ENCODE measurements at regions not wholly inside any gene's neighbourhood (a gene's known extent, or its start where the extent isn't known, plus 50 kb on each side); places are given as distances from the start of the nearest gene placed in this dataset.
A peak's percentile ranks its signal among the peaks of the same experiment; 100 is the strongest.

DNA sequence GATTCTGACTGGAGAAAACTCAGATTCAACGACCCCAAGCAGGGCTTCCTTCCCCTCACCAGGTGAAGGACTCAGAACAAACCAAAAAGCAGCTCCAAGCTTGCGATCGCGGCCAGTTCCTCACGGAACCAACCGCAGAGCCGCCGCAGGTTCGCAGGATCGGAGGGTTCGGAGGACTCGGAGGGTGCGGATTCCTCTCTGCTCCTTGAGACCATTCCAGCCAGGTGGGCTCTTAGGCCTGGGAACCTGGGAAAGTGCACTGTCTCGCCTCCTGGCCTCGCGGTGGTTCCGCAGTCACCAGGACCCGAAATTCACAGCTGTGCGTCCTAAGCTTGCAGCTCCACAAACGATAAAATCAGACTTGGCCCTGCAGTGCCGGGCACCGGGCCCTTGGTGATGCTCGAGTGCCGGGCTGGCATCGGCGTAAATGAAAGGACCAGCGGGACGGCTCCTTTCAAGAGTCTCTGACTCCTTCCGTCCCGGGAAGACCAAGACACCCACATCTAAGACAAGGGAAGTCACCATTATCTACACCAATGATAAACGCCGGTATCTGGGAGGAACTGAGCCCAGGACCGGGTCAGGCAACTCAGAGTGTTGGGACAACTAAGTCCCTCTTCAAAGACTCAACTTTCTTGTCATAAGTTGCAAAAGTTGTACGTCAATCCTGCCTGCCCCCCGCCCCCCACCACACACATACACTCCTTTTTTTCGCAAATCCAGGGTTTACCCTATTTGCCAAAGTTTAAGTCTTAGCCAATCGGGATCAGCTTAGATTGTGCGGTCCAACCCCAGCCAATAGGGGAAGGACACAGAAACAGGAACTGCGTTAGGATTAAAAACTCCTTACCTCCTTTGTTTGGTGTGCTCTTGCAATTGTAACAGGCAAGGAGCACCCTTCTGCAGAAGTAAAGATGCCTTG, 69.8 kb upstream of the PRSS16 start (continued):
- TF ChIP-seq, protein P1, sequence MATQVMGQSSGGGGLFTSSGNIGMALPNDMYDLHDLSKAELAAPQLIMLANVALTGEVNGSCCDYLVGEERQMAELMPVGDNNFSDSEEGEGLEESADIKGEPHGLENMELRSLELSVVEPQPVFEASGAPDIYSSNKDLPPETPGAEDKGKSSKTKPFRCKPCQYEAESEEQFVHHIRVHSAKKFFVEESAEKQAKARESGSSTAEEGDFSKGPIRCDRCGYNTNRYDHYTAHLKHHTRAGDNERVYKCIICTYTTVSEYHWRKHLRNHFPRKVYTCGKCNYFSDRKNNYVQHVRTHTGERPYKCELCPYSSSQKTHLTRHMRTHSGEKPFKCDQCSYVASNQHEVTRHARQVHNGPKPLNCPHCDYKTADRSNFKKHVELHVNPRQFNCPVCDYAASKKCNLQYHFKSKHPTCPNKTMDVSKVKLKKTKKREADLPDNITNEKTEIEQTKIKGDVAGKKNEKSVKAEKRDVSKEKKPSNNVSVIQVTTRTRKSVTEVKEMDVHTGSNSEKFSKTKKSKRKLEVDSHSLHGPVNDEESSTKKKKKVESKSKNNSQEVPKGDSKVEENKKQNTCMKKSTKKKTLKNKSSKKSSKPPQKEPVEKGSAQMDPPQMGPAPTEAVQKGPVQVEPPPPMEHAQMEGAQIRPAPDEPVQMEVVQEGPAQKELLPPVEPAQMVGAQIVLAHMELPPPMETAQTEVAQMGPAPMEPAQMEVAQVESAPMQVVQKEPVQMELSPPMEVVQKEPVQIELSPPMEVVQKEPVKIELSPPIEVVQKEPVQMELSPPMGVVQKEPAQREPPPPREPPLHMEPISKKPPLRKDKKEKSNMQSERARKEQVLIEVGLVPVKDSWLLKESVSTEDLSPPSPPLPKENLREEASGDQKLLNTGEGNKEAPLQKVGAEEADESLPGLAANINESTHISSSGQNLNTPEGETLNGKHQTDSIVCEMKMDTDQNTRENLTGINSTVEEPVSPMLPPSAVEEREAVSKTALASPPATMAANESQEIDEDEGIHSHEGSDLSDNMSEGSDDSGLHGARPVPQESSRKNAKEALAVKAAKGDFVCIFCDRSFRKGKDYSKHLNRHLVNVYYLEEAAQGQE (IDR thresholded peaks at IDR 0.05; ENCODE audit: low read depth, low read length), result no peak
- TF ChIP-seq, protein P2, sequence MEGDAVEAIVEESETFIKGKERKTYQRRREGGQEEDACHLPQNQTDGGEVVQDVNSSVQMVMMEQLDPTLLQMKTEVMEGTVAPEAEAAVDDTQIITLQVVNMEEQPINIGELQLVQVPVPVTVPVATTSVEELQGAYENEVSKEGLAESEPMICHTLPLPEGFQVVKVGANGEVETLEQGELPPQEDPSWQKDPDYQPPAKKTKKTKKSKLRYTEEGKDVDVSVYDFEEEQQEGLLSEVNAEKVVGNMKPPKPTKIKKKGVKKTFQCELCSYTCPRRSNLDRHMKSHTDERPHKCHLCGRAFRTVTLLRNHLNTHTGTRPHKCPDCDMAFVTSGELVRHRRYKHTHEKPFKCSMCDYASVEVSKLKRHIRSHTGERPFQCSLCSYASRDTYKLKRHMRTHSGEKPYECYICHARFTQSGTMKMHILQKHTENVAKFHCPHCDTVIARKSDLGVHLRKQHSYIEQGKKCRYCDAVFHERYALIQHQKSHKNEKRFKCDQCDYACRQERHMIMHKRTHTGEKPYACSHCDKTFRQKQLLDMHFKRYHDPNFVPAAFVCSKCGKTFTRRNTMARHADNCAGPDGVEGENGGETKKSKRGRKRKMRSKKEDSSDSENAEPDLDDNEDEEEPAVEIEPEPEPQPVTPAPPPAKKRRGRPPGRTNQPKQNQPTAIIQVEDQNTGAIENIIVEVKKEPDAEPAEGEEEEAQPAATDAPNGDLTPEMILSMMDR (IDR thresholded peaks at IDR 0.05), result peak; percentile 63
- TF ChIP-seq GATA2 (CRISPR knock-in tag; IDR thresholded peaks at IDR 0.05), result peak; percentile 57; the same call in 1 of the 2 replicates
- no peak for TF ChIP-seq FOSL2 (IDR thresholded peaks at IDR 0.05; ENCODE audit: borderline replicate concordance, low read depth)
- TF ChIP-seq TEAD4 (IDR thresholded peaks at IDR 0.05; ENCODE audit: borderline replicate concordance, insufficient read depth), result no peak
- TF ChIP-seq, protein P3, sequence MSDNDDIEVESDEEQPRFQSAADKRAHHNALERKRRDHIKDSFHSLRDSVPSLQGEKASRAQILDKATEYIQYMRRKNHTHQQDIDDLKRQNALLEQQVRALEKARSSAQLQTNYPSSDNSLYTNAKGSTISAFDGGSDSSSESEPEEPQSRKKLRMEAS (IDR thresholded peaks at IDR 0.05; ENCODE audit: low read depth), result peak; percentile 22; the same call in 1 of the 2 replicates

DNA sequence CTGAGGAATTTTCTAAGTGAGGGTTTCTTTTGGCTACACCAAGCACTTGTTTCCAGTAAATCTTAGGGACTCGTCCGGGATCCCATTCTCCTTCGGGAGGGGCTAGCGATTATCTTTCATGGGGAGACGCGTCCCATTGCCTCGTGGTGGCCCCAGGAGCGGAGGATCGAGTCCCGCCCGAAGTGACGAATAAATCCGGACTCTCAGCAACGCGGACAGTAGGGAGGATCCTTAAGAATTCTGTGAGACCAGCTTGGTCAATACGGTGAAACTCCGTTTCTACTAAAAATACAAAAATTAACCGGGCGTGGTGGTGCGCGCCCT, 69.1 kb upstream of the PRSS16 start:
- Histone ChIP-seq H3K9me2 (no peaks in the 10 kb centered on the region), H2AFZ (ENCODE audit: low read depth) (peak overlapping the region; percentile 87), H3K4me2 (peak overlapping the region; percentile 87), H3F3A (replicated peaks; ENCODE audit: insufficient read depth) (peaks cover 18% of the 10 kb centered on the region), H3K9me3 (no peaks in the 10 kb centered on the region), H3K36me3 (replicated peaks in 1 of 2; ENCODE audit: control insufficient read depth in 1 of 2, insufficient read depth in 2 of 2, low read length in 1 of 2) (no peaks in the 10 kb centered on the region), H4K20me1 (ENCODE audit: insufficient read depth) (no peaks in the 10 kb centered on the region), H3K4me1 (ENCODE audit: control insufficient read depth in 1 of 2, insufficient read depth in 2 of 2, low read depth in 1 of 2, low read length in 1 of 2) (peaks cover 0 to 3% of the 10 kb centered on the region in 2 experiments; a peak in 1 of 4 replicates), H3K9ac (peak overlapping the region; percentile 86; the same call in 1 of the 2 replicates), H3K79me2 (ENCODE audit: insufficient read depth) (no peaks in the 10 kb centered on the region), H3K27me3 (ENCODE audit: insufficient read depth) (no peaks in the 10 kb centered on the region), H3K4me3 (ENCODE audit: low read depth in 2 of 2, low read length in 1 of 2) (peak overlapping the region; percentile 98 to 100), H3K27ac (ENCODE audit: low read depth in 2 of 2, low read length in 1 of 2) (peak overlapping the region; percentile 69 to 81)
- TF ChIP-seq CHD2 (IDR thresholded peaks at IDR 0.05; ENCODE audit: low read length, partially characterized antibody), result no peak
- TF ChIP-seq, protein P4, sequence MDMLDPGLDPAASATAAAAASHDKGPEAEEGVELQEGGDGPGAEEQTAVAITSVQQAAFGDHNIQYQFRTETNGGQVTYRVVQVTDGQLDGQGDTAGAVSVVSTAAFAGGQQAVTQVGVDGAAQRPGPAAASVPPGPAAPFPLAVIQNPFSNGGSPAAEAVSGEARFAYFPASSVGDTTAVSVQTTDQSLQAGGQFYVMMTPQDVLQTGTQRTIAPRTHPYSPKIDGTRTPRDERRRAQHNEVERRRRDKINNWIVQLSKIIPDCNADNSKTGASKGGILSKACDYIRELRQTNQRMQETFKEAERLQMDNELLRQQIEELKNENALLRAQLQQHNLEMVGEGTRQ (IDR thresholded peaks at IDR 0.05; ENCODE audit: borderline replicate concordance, low read depth, low read length), result no peak
- TF ChIP-seq, protein P3 (IDR thresholded peaks at IDR 0.05; ENCODE audit: low read depth), result peak; percentile 64; the same call in 1 of the 2 replicates
- TF ChIP-seq MXI1 (IDR thresholded peaks at IDR 0.05; ENCODE audit: low read depth, low read length), result 0 out of 2 replicates have a peak, but pooled peaks have one; percentile 20
- ChIA-PET POLR2A (interaction anchor here (1.8 to 3.0 kb wide), 4 partner anchors 31 to 715 kb away, joined by 5 to 18 read pairs (median 7); a partner anchor contains a TSS), CTCF (interaction anchor here (0.6 to 4.7 kb wide), 10 partner anchors 10 to 1398 kb away, joined by 3 to 25 read pairs (median 5); a partner anchor contains a TSS)
- 13% methylated on average over 19 of the region's 21 CpGs for WGBS (ENCODE audit: low lambda C conversion rate)
- DNase-seq, result peak; percentile 35
